Tibial nerve (tissue), 4 donors: ENCODE measurements at regions not wholly inside any gene's neighbourhood (a gene's known extent, or its start where the extent isn't known, plus 50 kb on each side); places are given as distances from the start of the nearest gene placed in this dataset.

Experiments used
- DNase-seq, 2 donors: peaks; one replicate each; pipeline ENCODE4 v3.0.0-alpha.2; 2019; ENCODE audit warnings: low spot score in 2 of 2
- H3K27ac ChIP-seq, 4 donors: fragments of 200-600 bp; sonication (generic) in 3 of 4; one replicate each; pipeline ENCODE4 v1.5.1; 2017 to 2019; ENCODE audit warnings: mild to moderate bottlenecking in 1 of 4
- H3K27me3 ChIP-seq, 2 donors: fragments of 200-600 bp; sonication (generic) in 1 of 2; one replicate each; pipeline versions ENCODE4 v1.5.1 to v1.6.0; 2017 to 2019
- H3K36me3 ChIP-seq, 3 donors: fragments of 200-600 bp; sonication (generic); one replicate each; pipeline ENCODE4 v1.5.1; 2018 to 2019
- H3K4me1 ChIP-seq, 4 donors: fragments of 200-600 bp; sonication (generic) in 3 of 4; one replicate each; pipeline ENCODE4 v1.5.1; 2017 to 2019
- H3K4me3 ChIP-seq, 4 donors: fragments of 200-600 bp; sonication (generic) in 3 of 4; one replicate each; pipeline ENCODE4 v1.5.1; 2017 to 2019; ENCODE audit warnings: mild to moderate bottlenecking in 1 of 4, moderate library complexity in 1 of 4
- H3K9me3 ChIP-seq, 4 donors: fragments of 200-600 bp; sonication (generic) in 3 of 4; one replicate each; pipeline ENCODE4 v1.5.1; 2017 to 2019
- CTCF ChIP-seq, 5 experiments: fragments of 200-600 bp in 3 of 5; fragments of 450-650 bp in 2 of 5; sonication (generic) in 3 of 5; IDR thresholded peaks; one replicate each; pipeline ENCODE4 v1.5.1; 2016 to 2019; ENCODE audit warnings: antibody characterized with exemption in 5 of 5, mild to moderate bottlenecking in 3 of 5, moderate library complexity in 2 of 5
- EP300 ChIP-seq, 2 donors: sonication (generic); formaldehyde crosslinking; IDR thresholded peaks; one replicate each; pipeline ENCODE4 v1.6.1; 2017; ENCODE audit warnings: antibody characterized with exemption in 2 of 2, mild to moderate bottlenecking in 1 of 2
- POLR2A ChIP-seq, 2 donors: fragments of 450-650 bp; IDR thresholded peaks; one replicate each; pipeline ENCODE4 v1.6.1; 2017; ENCODE audit warnings: antibody characterized with exemption in 2 of 2, mild to moderate bottlenecking in 2 of 2, moderate library complexity in 2 of 2
- WGBS, 2 donors: methylation state at CpG; one replicate each; pipeline ENCODE4 v1.1.5; 2018; 5-methylcytosine and 5-hydroxymethylcytosine counted together

- H3K27me3 ChIP-seq = no peaks in the 10 kb centered on the region
- H3K4me1 ChIP-seq = no peaks in the 10 kb centered on the region
- no peaks in the 10 kb centered on the region for H3K9me3 ChIP-seq
- 76 to 82% methylated on average over 1 of the region's 1 CpG for WGBS, 2 donors
- no peak for DNase-seq
- no peak overlapping the region for H3K4me3 ChIP-seq
- no peak for TF ChIP-seq EP300 (IDR thresholded peaks at IDR 0.05)
- no peak for TF ChIP-seq CTCF (IDR thresholded peaks at IDR 0.05)
- TF ChIP-seq POLR2A (IDR thresholded peaks at IDR 0.05) = no peak
- no peak overlapping the region for H3K27ac ChIP-seq
- no peaks in the 10 kb centered on the region for H3K36me3 ChIP-seq
Observed at GRCh38 chr7:125530553-125530952, 600.9 kb upstream of the POT1 start.

- Histone ChIP-seq H3K36me3 (no peaks in the 10 kb centered on the region), H3K4me3 (no peak overlapping the region), H3K9me3 (no peaks in the 10 kb centered on the region), H3K27ac (no peak overlapping the region), H3K27me3 (no peaks in the 10 kb centered on the region), H3K4me1 (no peaks in the 10 kb centered on the region)
- no peak for TF ChIP-seq POLR2A (IDR thresholded peaks at IDR 0.05)
- no peak for TF ChIP-seq EP300 (IDR thresholded peaks at IDR 0.05)
- no peak for TF ChIP-seq CTCF (IDR thresholded peaks at IDR 0.05)
- no peak for DNase-seq
- WGBS, 2 donors = 46 to 58% methylated on average over 1 of the region's 1 CpG
Observed at GRCh38 chr7:125529249-125529648, 599.6 kb upstream of the POT1 start.

GRCh38 chr7:125526958-125527357 is 597.3 kb upstream of the POT1 start:
- no peak overlapping the region for H3K27ac ChIP-seq
- no peak for DNase-seq
- H3K4me3 ChIP-seq = no peak overlapping the region
- no peaks in the 10 kb centered on the region for H3K4me1 ChIP-seq
- H3K9me3 ChIP-seq = no peaks in the 10 kb centered on the region
- no peaks in the 10 kb centered on the region for H3K27me3 ChIP-seq
- WGBS, 2 donors = 87 to 88% methylated on average over 5 of the region's 5 CpGs
- no peaks in the 10 kb centered on the region for H3K36me3 ChIP-seq
- no peak for TF ChIP-seq CTCF (IDR thresholded peaks at IDR 0.05)
- no peak for TF ChIP-seq POLR2A (IDR thresholded peaks at IDR 0.05)
- TF ChIP-seq EP300 (IDR thresholded peaks at IDR 0.05) = no peak

GRCh38 chr7:125526092-125526491 is 596.5 kb upstream of the POT1 start:
- Histone ChIP-seq H3K27me3 (no peaks in the 10 kb centered on the region), H3K27ac (no peak overlapping the region), H3K9me3 (no peaks in the 10 kb centered on the region), H3K36me3 (no peaks in the 10 kb centered on the region), H3K4me3 (no peak overlapping the region), H3K4me1 (no peaks in the 10 kb centered on the region)
- no peak for DNase-seq
- TF ChIP-seq CTCF (IDR thresholded peaks at IDR 0.05) (no peak), POLR2A (IDR thresholded peaks at IDR 0.05) (no peak), EP300 (IDR thresholded peaks at IDR 0.05) (no peak)
- WGBS, 2 donors = 91 to 100% methylated on average over 1 of the region's 1 CpG

- Histone ChIP-seq H3K4me3 (no peak overlapping the region), H3K4me1 (no peaks in the 10 kb centered on the region), H3K9me3 (no peaks in the 10 kb centered on the region), H3K27me3 (no peaks in the 10 kb centered on the region), H3K27ac (no peak overlapping the region), H3K36me3 (no peaks in the 10 kb centered on the region)
- 59 to 60% methylated on average over 4 of the region's 4 CpGs for WGBS, 2 donors
- DNase-seq = no peak
- TF ChIP-seq EP300 (IDR thresholded peaks at IDR 0.05) = no peak
- TF ChIP-seq CTCF (IDR thresholded peaks at IDR 0.05) = no peak
- TF ChIP-seq POLR2A (IDR thresholded peaks at IDR 0.05) = no peak
Observed at GRCh38 chr7:125516194-125516593, 586.6 kb upstream of the POT1 start.
